ENCODE measurements at regions not wholly inside any gene's neighbourhood (a gene's known extent, or its start where the extent isn't known, plus 50 kb on each side); places are given as distances from the start of the nearest gene placed in this dataset.

GRCh38 chr2:125267683-125268082 lies 1242.6 kb downstream of the CNTNAP5 start:
- peaks cover 0 to 14% (median 0%) of the 10 kb centered on the region in 8 donors for H3K9me3 ChIP-seq
- H3K27me3 ChIP-seq (replicated peaks in 1 of 7): no peaks in the 10 kb centered on the region
- H3K4me1 ChIP-seq: no peaks in the 10 kb centered on the region
- no peak for TF ChIP-seq POLR2A (IDR thresholded peaks at IDR 0.05)
- no peak for TF ChIP-seq CTCF (IDR thresholded peaks at IDR 0.05 in 8 of 11, conservative IDR thresholded peaks at IDR 0.05 in 3 of 11)
- no peak for TF ChIP-seq POLR2AphosphoS5 (IDR thresholded peaks at IDR 0.05)
- no peaks in the 10 kb centered on the region for H3K36me3 ChIP-seq
- intact Hi-C loops (cut with DNase I; ENCODE audit: low total_unique reads): no loop called here
- no peak overlapping the region for H3K27ac ChIP-seq
- no peak overlapping the region for H3K4me3 ChIP-seq
- no peak for DNase-seq
- 77 to 89% (median 83%) methylated on average over 2 of the region's 2 CpGs for WGBS, 5 donors

- Histone ChIP-seq H3K4me1 (no peaks in the 10 kb centered on the region), H3K9me3 (peaks cover 0 to 36% (median 0%) of the 10 kb centered on the region in 8 donors), H3K27me3 (replicated peaks in 1 of 7) (no peaks in the 10 kb centered on the region), H3K36me3 (no peaks in the 10 kb centered on the region), H3K4me3 (no peak overlapping the region), H3K27ac (no peak overlapping the region)
- TF ChIP-seq POLR2A (IDR thresholded peaks at IDR 0.05): no peak
- TF ChIP-seq CTCF (IDR thresholded peaks at IDR 0.05 in 8 of 11, conservative IDR thresholded peaks at IDR 0.05 in 3 of 11): no peak
- TF ChIP-seq POLR2AphosphoS5 (IDR thresholded peaks at IDR 0.05): no peak
- 74 to 89% (median 82%) methylated on average over 1 of the region's 1 CpG for WGBS, 5 donors
- intact Hi-C loops (cut with DNase I; ENCODE audit: low total_unique reads): no loop called here
- DNase-seq: no peak
These were observed 1247.6 kb downstream of the CNTNAP5 start for GRCh38 chr2:125272651-125273050.

GRCh38 chr2:125274718-125275117 lies 1249.6 kb downstream of the CNTNAP5 start:
- TF ChIP-seq CTCF (IDR thresholded peaks at IDR 0.05 in 8 of 11, conservative IDR thresholded peaks at IDR 0.05 in 3 of 11) (no peak), POLR2A (IDR thresholded peaks at IDR 0.05) (no peak), POLR2AphosphoS5 (IDR thresholded peaks at IDR 0.05) (no peak)
- Histone ChIP-seq H3K9me3 (peaks cover 0 to 36% (median 2%) of the 10 kb centered on the region in 8 donors), H3K36me3 (no peaks in the 10 kb centered on the region), H3K27ac (no peak overlapping the region), H3K4me3 (no peak overlapping the region), H3K4me1 (no peaks in the 10 kb centered on the region), H3K27me3 (replicated peaks in 1 of 7) (no peaks in the 10 kb centered on the region)
- 79 to 90% (median 84%) methylated on average over 4 of the region's 4 CpGs for WGBS, 5 donors
- intact Hi-C loops (cut with DNase I; ENCODE audit: low total_unique reads): no loop called here
- DNase-seq: no peak

GRCh38 chr2:125280265-125280664 lies 1255.2 kb downstream of the CNTNAP5 start:
- WGBS, 5 donors: 54 to 74% (median 67%) methylated on average over 2 of the region's 2 CpGs
- no peak overlapping the region for H3K27ac ChIP-seq
- no peak for DNase-seq
- H3K4me3 ChIP-seq: no peak overlapping the region
- H3K36me3 ChIP-seq: no peaks in the 10 kb centered on the region
- intact Hi-C loops (cut with DNase I; ENCODE audit: low total_unique reads): no loop called here
- H3K9me3 ChIP-seq: peaks cover 0 to 16% (median 0%) of the 10 kb centered on the region in 8 donors
- TF ChIP-seq CTCF (IDR thresholded peaks at IDR 0.05 in 8 of 11, conservative IDR thresholded peaks at IDR 0.05 in 3 of 11): no peak
- TF ChIP-seq POLR2AphosphoS5 (IDR thresholded peaks at IDR 0.05): no peak
- TF ChIP-seq POLR2A (IDR thresholded peaks at IDR 0.05): no peak
- H3K27me3 ChIP-seq (replicated peaks in 1 of 7): no peaks in the 10 kb centered on the region
- H3K4me1 ChIP-seq: no peaks in the 10 kb centered on the region

All from spleen (tissue), 11 donors.